ENCODE measurements at regions not wholly inside any gene's neighbourhood (a gene's known extent, or its start where the extent isn't known, plus 50 kb on each side); places are given as distances from the start of the nearest gene placed in this dataset.

DNA sequence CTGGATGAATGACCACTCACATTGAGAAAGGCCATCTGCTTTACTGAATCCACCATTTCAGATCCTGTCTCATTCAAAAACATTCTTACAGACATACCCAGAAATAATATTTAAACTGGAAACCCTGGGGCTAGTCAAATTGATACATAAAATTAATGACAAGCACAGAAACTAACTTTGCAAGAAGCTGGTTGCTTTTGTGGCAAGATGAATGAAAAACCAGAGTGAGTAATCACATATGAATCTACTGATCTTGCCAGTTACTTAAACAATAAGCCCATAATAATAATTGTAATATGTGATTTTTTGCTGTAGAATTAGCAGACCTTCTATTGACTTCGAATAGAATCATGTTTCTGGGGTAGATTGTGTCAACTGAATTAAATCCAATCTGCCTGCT lies 235.1 kb downstream of the PPARGC1A start:
- TF ChIP-seq, protein P1, sequence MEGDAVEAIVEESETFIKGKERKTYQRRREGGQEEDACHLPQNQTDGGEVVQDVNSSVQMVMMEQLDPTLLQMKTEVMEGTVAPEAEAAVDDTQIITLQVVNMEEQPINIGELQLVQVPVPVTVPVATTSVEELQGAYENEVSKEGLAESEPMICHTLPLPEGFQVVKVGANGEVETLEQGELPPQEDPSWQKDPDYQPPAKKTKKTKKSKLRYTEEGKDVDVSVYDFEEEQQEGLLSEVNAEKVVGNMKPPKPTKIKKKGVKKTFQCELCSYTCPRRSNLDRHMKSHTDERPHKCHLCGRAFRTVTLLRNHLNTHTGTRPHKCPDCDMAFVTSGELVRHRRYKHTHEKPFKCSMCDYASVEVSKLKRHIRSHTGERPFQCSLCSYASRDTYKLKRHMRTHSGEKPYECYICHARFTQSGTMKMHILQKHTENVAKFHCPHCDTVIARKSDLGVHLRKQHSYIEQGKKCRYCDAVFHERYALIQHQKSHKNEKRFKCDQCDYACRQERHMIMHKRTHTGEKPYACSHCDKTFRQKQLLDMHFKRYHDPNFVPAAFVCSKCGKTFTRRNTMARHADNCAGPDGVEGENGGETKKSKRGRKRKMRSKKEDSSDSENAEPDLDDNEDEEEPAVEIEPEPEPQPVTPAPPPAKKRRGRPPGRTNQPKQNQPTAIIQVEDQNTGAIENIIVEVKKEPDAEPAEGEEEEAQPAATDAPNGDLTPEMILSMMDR (conservative IDR thresholded peaks at IDR 0.05 in 1 of 2, IDR thresholded peaks at IDR 0.05 in 1 of 2; ENCODE audit: low read depth in 1 of 2, low read length in 2 of 2) = no peak
- TF ChIP-seq EZH2 (IDR thresholded peaks at IDR 0.05; ENCODE audit: low read length, missing control alignments) = no peak

Measured in fibroblast of lung (primary cell).